WTC11 (cell line): ENCODE measurements at regions not wholly inside any gene's neighbourhood (a gene's known extent, or its start where the extent isn't known, plus 50 kb on each side); places are given as distances from the start of the nearest gene placed in this dataset.

Experiments
- ATAC-seq: fragments of 200-7000 bp; cut with Tn5 transposase; 2 replicates; pipeline ENCODE4 v1.10.0; 2021; ENCODE audit warnings: mild to moderate bottlenecking, moderate library complexity
- CTCF ChIA-PET: fragments of 300-600 bp; sonication (Branson Sonifier 250); formaldehyde crosslinking; loops from one replicate; lab custom pipeline; 2021; ENCODE audit warnings: antibody characterized with exemption; lab: Charles Lee
- POLR2A ChIA-PET: fragments of 350-600 bp; sonication (Branson Sonifier 250); formaldehyde crosslinking; loops from one replicate; lab custom pipeline; 2021; ENCODE audit warnings: antibody characterized with exemption; lab: Charles Lee
- DNase-seq: peaks from one replicate; pipeline ENCODE4 v3.0.0; 2021; ENCODE audit warnings: low spot score
- H3K27ac Mint-ChIP-seq: 2 replicates; pipeline ENCODE4 v1.8.0; 2021; ENCODE audit warnings: mixed read lengths
- H3K27me3 Mint-ChIP-seq: 2 replicates; pipeline ENCODE4 v1.8.0; 2021; ENCODE audit warnings: low read depth, mild to moderate bottlenecking, moderate library complexity, mixed read lengths
- H3K36me3 Mint-ChIP-seq: 2 replicates; pipeline ENCODE4 v1.8.0; 2021; ENCODE audit warnings: mixed read lengths
- H3K4me1 Mint-ChIP-seq: 2 replicates; pipeline ENCODE4 v1.8.0; 2022; ENCODE audit warnings: mixed read lengths
- H3K4me3 Mint-ChIP-seq: 2 replicates; pipeline ENCODE4 v1.8.0; 2021; ENCODE audit warnings: mild to moderate bottlenecking, moderate library complexity, mixed read lengths
- H3K9me3 Mint-ChIP-seq: 2 replicates; pipeline ENCODE4 v1.8.0; 2021; ENCODE audit warnings: mixed read lengths
- ATF6 ChIP-seq: sonication (generic); formaldehyde crosslinking; IDR thresholded peaks from 2 replicates; pipeline ENCODE4 v1.8.1; 2023; ENCODE audit warnings: mild to moderate bottlenecking, missing genetic modification reagents
- ESRRA ChIP-seq: sonication (generic); formaldehyde crosslinking; IDR thresholded peaks from 2 replicates; pipeline ENCODE4 v1.8.1; 2022; ENCODE audit warnings: mild to moderate bottlenecking, missing genetic modification reagents, borderline replicate concordance
- FOXK1 ChIP-seq: sonication (generic); formaldehyde crosslinking; IDR thresholded peaks from 2 replicates; pipeline ENCODE4 v1.8.0; 2022; ENCODE audit warnings: mild to moderate bottlenecking, moderate library complexity, missing genetic modification reagents
- GTF2I ChIP-seq: fragments of 250-450 bp; sonication (Bioruptor Pico); conservative IDR thresholded peaks from 2 replicates; pipeline ENCODE4 v1.4.0; 2021; ENCODE audit warnings: mild to moderate bottlenecking
- HMGA2 ChIP-seq: fragments of 250-450 bp; sonication (Bioruptor Pico); IDR thresholded peaks from 2 replicates; pipeline ENCODE4 v1.4.0; 2021; ENCODE audit warnings: mild to moderate bottlenecking, moderate library complexity
- JUN ChIP-seq: sonication (generic); formaldehyde crosslinking; IDR thresholded peaks from 2 replicates; pipeline ENCODE4 v1.8.0; 2023; ENCODE audit warnings: mild to moderate bottlenecking, missing genetic modification reagents
- MLX ChIP-seq: sonication (generic); formaldehyde crosslinking; IDR thresholded peaks from 2 replicates; pipeline ENCODE4 v1.8.1; 2023; ENCODE audit warnings: mild to moderate bottlenecking, missing genetic modification reagents, moderate library complexity
- NFE2L1 ChIP-seq: sonication (generic); formaldehyde crosslinking; IDR thresholded peaks from 2 replicates; pipeline ENCODE4 v1.8.1; 2023; ENCODE audit warnings: missing genetic modification reagents
- PRDM15 ChIP-seq: sonication (generic); formaldehyde crosslinking; IDR thresholded peaks from 2 replicates; pipeline ENCODE4 v1.8.0; 2022; ENCODE audit warnings: missing genetic modification reagents
- PRRX2 ChIP-seq: fragments of 250-450 bp; sonication (Bioruptor Pico); IDR thresholded peaks from 2 replicates; pipeline ENCODE4 v1.8.0; 2021; ENCODE audit warnings: mild to moderate bottlenecking
- RELA ChIP-seq: sonication (generic); formaldehyde crosslinking; IDR thresholded peaks from 2 replicates; pipeline ENCODE4 v1.8.1; 2022; ENCODE audit warnings: missing genetic modification reagents, mild to moderate bottlenecking, borderline replicate concordance
- USF1 ChIP-seq: sonication (generic); formaldehyde crosslinking; IDR thresholded peaks from 2 replicates; pipeline ENCODE4 v1.8.0; 2022; ENCODE audit warnings: mild to moderate bottlenecking, missing genetic modification reagents
- ZBTB43 ChIP-seq: sonication (generic); formaldehyde crosslinking; IDR thresholded peaks from 2 replicates; pipeline ENCODE4 v1.8.1; 2023; ENCODE audit warnings: mild to moderate bottlenecking, missing genetic modification reagents
- ZNF423 ChIP-seq: fragments of 250-450 bp; sonication (Bioruptor Pico); IDR thresholded peaks from 2 replicates; pipeline ENCODE4 v2.1.2; 2022; ENCODE audit warnings: mild to moderate bottlenecking, moderate library complexity
- TF ChIP-seq, protein P1 (sequence below): sonication (generic); formaldehyde crosslinking; IDR thresholded peaks from 2 replicates; pipeline ENCODE4 v1.8.1; 2022; ENCODE audit warnings: low read depth, mild to moderate bottlenecking, moderate library complexity, missing genetic modification reagents, borderline replicate concordance
- TF ChIP-seq, protein P2 (sequence below): sonication (generic); formaldehyde crosslinking; IDR thresholded peaks from 2 replicates; pipeline ENCODE4 v1.8.1; 2022; ENCODE audit warnings: mild to moderate bottlenecking, missing genetic modification reagents, moderate library complexity, borderline replicate concordance
- TF ChIP-seq, protein P3 (sequence below): sonication (generic); formaldehyde crosslinking; conservative IDR thresholded peaks from 2 replicates; pipeline ENCODE4 v1.8.1; 2023; ENCODE audit warnings: mild to moderate bottlenecking, low read depth, missing genetic modification reagents, moderate library complexity

GRCh38 chr12:91983935-91984334 is 161.7 kb downstream of the BTG1 start:
- peaks cover 21% of the 10 kb centered on the region for H3K4me1 Mint-ChIP-seq
- POLR2A ChIA-PET, result interaction anchor here (1.5 kb wide), 1 partner anchor 162 kb away, joined by 4 read pairs; the partner anchor contains the start of gene BTG1
- TF ChIP-seq PRDM15 (CRISPR knock-in tag), result no peak
- TF ChIP-seq, protein P1, sequence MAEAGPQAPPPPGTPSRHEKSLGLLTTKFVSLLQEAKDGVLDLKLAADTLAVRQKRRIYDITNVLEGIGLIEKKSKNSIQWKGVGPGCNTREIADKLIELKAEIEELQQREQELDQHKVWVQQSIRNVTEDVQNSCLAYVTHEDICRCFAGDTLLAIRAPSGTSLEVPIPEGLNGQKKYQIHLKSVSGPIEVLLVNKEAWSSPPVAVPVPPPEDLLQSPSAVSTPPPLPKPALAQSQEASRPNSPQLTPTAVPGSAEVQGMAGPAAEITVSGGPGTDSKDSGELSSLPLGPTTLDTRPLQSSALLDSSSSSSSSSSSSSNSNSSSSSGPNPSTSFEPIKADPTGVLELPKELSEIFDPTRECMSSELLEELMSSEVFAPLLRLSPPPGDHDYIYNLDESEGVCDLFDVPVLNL (CRISPR knock-in tag), result no peak
- TF ChIP-seq, protein P2, sequence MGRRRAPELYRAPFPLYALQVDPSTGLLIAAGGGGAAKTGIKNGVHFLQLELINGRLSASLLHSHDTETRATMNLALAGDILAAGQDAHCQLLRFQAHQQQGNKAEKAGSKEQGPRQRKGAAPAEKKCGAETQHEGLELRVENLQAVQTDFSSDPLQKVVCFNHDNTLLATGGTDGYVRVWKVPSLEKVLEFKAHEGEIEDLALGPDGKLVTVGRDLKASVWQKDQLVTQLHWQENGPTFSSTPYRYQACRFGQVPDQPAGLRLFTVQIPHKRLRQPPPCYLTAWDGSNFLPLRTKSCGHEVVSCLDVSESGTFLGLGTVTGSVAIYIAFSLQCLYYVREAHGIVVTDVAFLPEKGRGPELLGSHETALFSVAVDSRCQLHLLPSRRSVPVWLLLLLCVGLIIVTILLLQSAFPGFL (CRISPR knock-in tag), result no peak
- no peak for TF ChIP-seq JUN (CRISPR knock-in tag)
- TF ChIP-seq ZNF423 (CRISPR knock-in tag), result no peak
- TF ChIP-seq, all 79 proteins: peak for 0
- peak; percentile 86 for ATAC-seq
- H3K27me3 Mint-ChIP-seq, result peaks cover 8% of the 10 kb centered on the region
- no peak for DNase-seq
- H3K4me3 Mint-ChIP-seq, result no peak overlapping the region
- no peak overlapping the region for H3K27ac Mint-ChIP-seq
- H3K9me3 Mint-ChIP-seq, result no peaks in the 10 kb centered on the region
- H3K36me3 Mint-ChIP-seq, result no peaks in the 10 kb centered on the region
- CTCF ChIA-PET, result interaction anchor here (1.1 kb wide), 1 partner anchor 602 kb away, joined by 3 read pairs; no protein-coding TSS in a partner anchor

DNA sequence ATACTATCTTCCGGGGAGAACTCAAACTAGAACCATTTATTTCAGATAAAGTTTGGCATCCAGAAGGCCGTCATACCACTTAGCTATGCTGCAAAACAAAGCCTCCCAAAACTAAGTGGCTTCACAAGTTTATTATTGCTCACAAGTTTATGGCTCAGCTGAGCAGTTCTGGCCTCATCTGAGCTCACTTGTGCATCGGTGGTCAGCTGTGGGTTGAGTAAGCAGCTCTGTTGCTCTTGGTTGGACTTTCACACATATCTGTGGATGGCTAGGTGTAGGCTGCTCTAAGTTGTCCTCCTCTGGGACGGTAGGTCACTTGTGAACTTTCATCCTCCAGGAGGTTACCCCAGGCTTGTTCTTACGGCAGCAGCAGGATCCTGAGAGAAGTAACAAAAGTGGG is 162.7 kb downstream of the BTG1 start:
- Mint-ChIP-seq H3K4me1 (peaks cover 18% of the 10 kb centered on the region), H3K27me3 (peaks cover 8% of the 10 kb centered on the region), H3K9me3 (no peaks in the 10 kb centered on the region), H3K27ac (no peak overlapping the region), H3K36me3 (no peaks in the 10 kb centered on the region), H3K4me3 (no peak overlapping the region)
- DNase-seq (no peak), ATAC-seq (no peak)
- CTCF ChIA-PET, result no interaction called here
- TF ChIP-seq PRRX2 (CRISPR knock-in tag), result no peak
- TF ChIP-seq MLX (CRISPR knock-in tag), result no peak
- TF ChIP-seq HMGA2 (CRISPR knock-in tag), result no peak
- no peak for TF ChIP-seq ZBTB43 (CRISPR knock-in tag)
- TF ChIP-seq USF1 (CRISPR knock-in tag), result no peak
- no peak for TF ChIP-seq ATF6
- TF ChIP-seq NFE2L1, result no peak
- TF ChIP-seq ESRRA (CRISPR knock-in tag), result no peak
- TF ChIP-seq, protein P3, sequence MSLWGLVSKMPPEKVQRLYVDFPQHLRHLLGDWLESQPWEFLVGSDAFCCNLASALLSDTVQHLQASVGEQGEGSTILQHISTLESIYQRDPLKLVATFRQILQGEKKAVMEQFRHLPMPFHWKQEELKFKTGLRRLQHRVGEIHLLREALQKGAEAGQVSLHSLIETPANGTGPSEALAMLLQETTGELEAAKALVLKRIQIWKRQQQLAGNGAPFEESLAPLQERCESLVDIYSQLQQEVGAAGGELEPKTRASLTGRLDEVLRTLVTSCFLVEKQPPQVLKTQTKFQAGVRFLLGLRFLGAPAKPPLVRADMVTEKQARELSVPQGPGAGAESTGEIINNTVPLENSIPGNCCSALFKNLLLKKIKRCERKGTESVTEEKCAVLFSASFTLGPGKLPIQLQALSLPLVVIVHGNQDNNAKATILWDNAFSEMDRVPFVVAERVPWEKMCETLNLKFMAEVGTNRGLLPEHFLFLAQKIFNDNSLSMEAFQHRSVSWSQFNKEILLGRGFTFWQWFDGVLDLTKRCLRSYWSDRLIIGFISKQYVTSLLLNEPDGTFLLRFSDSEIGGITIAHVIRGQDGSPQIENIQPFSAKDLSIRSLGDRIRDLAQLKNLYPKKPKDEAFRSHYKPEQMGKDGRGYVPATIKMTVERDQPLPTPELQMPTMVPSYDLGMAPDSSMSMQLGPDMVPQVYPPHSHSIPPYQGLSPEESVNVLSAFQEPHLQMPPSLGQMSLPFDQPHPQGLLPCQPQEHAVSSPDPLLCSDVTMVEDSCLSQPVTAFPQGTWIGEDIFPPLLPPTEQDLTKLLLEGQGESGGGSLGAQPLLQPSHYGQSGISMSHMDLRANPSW (CRISPR knock-in tag), result no peak
- no peak for TF ChIP-seq RELA
- TF ChIP-seq FOXK1 (CRISPR knock-in tag), result no peak
- TF ChIP-seq GTF2I, result no peak
- POLR2A ChIA-PET, result no interaction called here
